GM12874 (cell line): ENCODE measurements at regions not wholly inside any gene's neighbourhood (a gene's known extent, or its start where the extent isn't known, plus 50 kb on each side); places are given as distances from the start of the nearest gene placed in this dataset.

Experiments
- CTCF ChIP-seq: IDR thresholded peaks from 2 replicates; pipeline ENCODE4 v1.5.1; 2011; ENCODE audit warnings: low read depth, mild to moderate bottlenecking, control low read depth, low read length, moderate library complexity; ENCODE audit not compliant: insufficient read depth

GRCh38 chr13:88085036-88085435, 413.9 kb downstream of the SLITRK5 start:
- TF ChIP-seq CTCF, result no peak

GRCh38 chr13:88086577-88086976, 415.4 kb downstream of the SLITRK5 start:
- TF ChIP-seq CTCF, result no peak

GRCh38 chr13:88097541-88097940, 426.4 kb downstream of the SLITRK5 start:
- TF ChIP-seq CTCF, result no peak

GRCh38 chr13:88103824-88104223, 432.7 kb downstream of the SLITRK5 start:
- TF ChIP-seq CTCF, result no peak

- no peak for TF ChIP-seq CTCF
Measured at GRCh38 chr13:88104576-88104975, 433.4 kb downstream of the SLITRK5 start.

- no peak for TF ChIP-seq CTCF
Measured at GRCh38 chr13:88107570-88107969, 436.4 kb downstream of the SLITRK5 start.

- TF ChIP-seq CTCF, result no peak
Measured at GRCh38 chr13:88112526-88112925, 441.4 kb downstream of the SLITRK5 start.

GRCh38 chr13:88115976-88116375, 444.8 kb downstream of the SLITRK5 start:
- TF ChIP-seq CTCF, result no peak
